Activated CD8-positive, alpha-beta memory T cell treated with anti-CD3 and anti-CD28 coated beads, Interleukin-2, amount 50 U/mL, for 24 hours (primary cell): ENCODE measurements at regions not wholly inside any gene's neighbourhood (a gene's known extent, or its start where the extent isn't known, plus 50 kb on each side); places are given as distances from the start of the nearest gene placed in this dataset.
"Not testable (repeated sequence)": the region's sequence is repeated elsewhere in the genome, so short reads cannot be mapped to it uniquely, and the experiment has no call there.

Experiments
- DNase-seq: peaks from one replicate; pipeline ENCODE4 v3.0.0-alpha.2; 2020; ENCODE audit errors: extremely low read depth

- no peak for DNase-seq
Observed at GRCh38 chr1:184854496-184855140, 100.0 kb upstream of the EDEM3 start.

- no peak for DNase-seq
Observed at GRCh38 chr1:184854036-184854435, 99.4 kb upstream of the EDEM3 start.

DNA sequence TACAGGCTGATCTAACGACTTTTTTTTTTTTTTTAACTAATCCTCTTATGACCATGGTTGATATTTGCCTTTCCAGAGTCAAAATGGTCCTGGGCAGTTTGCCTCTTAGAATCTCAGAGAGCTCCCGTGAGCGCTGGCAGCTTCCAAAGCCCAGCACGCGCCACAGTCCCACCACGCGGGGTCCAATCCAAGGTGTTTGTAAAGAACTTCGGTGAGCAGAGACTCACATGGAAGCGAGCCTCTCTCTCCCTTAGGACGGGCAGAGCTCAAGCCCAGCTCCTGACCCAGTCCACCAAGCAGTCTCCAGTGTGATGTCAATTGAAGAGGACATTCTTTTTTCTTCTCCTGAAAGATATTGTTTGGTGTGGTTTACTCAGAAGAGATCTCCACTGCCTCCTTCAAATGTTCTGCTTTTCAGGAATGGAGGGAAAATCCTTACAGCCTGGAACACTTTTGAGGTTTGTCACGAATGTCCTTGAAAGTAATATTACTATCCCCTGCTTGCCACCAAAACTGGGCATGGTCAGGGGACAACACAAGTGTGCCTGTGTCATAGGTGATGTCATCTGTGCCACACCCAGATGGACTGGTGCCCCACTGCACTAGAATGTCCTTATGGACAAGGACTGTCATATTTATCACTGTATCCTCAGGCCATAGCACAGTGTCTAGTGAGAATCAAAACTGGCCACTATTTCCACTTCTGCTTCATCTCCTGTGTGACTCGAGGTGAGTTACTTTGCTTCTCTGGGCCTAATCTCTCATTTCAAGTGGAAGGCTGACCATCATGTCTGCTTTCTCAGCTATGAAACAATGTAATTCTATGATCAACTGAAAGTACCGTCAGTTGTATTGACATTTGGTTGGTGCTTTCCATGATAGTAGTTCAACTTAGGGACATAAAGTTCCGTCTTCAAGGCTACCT lies 97.4 kb upstream of the EDEM3 start:
- DNase-seq, result no peak

GRCh38 chr1:184843732-184844495 lies 89.3 kb upstream of the EDEM3 start:
- DNase-seq, result peak; percentile 18

GRCh38 chr1:184840596-184840995 lies 85.9 kb upstream of the EDEM3 start:
- no peak for DNase-seq

DNA sequence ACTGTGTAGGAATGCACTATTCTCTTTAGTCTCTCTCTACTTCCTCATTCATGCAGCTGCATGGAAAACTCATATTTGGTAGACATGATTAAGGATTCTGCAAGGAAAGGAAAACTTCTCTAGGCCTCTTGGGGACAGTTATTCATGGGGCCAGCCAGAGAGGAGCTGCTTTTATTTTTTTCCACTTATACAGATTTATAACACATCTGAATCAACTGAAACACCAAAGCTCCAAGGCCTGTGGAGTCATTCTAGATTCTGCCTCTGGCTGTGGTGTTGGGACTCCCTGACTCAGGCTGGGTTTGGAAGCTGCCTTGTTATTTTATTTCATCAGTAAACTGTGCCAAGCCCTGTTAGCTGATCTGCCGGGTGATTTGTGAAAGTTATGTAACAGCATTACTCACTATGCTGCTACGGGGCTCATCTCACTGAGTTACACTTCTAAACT lies 83.9 kb upstream of the EDEM3 start:
- no peak for DNase-seq

GRCh38 chr1:184836934-184837895 lies 82.6 kb upstream of the EDEM3 start:
- DNase-seq, result no peak

DNA sequence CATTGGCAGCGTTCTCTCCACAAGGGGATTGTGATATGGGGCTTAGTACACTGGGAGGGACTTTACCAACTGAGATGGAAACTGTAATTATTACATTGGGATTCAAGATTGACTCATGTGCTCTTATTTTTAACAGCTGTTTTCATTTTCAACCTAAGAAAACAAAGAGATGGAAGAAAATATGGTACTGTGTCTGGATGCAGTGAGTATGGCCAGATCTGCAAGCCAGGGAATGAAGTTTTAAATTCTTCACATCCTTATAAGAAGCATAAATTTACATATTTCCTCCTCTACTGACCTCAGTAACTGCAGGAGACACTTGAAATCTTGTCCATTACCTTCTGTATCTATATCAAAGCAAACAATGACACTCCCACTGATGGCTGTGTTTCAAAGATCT lies 81.5 kb upstream of the EDEM3 start:
- DNase-seq, result no peak

DNA sequence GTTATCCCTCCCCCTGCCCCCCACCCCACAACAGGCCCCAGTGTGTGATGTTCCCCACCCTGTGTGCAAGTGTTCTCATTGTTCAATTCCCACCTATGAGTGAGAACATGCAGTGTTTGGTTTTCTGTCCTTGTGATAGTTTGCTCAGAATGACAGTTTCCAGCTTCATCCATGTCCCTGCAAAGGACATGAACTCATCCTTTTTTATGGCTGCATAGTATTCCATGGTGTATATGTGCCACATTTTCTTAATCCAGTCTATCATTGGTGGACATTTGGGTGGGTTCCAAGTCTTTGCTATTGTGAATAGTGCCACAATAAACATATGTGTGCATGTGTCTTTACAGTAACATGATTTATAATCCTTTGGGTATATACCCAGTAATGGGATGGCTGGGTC lies 79.3 kb upstream of the EDEM3 start:
- DNase-seq, result not testable (repeated sequence)

- DNase-seq, result no peak
Observed at GRCh38 chr1:184832517-184832916, 77.9 kb upstream of the EDEM3 start.

GRCh38 chr1:184829496-184829895 lies 74.8 kb upstream of the EDEM3 start:
- not testable (repeated sequence) for DNase-seq

GRCh38 chr1:184828369-184828717 lies 73.7 kb upstream of the EDEM3 start:
- DNase-seq, result no peak

GRCh38 chr1:184827600-184828368 lies 73.1 kb upstream of the EDEM3 start:
- DNase-seq, result no peak

- DNase-seq, result no peak
Observed at GRCh38 chr1:184826001-184826400, 71.3 kb upstream of the EDEM3 start.

DNA sequence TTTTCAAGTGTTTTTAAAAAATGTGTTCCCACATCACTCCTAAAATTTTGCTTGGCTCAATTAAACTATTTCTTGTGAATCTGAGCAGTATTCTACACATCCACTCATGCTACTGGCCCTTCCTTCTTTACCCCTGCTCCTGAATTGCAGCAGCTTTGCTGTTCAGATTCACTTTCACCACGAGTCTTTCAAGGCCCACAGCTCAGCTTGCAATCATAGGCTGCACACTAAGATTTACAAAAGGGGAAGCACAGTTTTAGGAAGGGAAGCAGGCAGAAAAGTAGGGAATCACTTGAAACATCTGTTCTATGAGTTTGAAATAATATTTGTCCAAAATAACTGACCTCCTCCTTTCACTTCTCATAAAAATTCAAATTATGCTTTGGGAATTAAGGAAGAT lies 70.9 kb upstream of the EDEM3 start:
- DNase-seq, result no peak

GRCh38 chr1:184824691-184825323 lies 70.1 kb upstream of the EDEM3 start:
- DNase-seq, result no peak

GRCh38 chr1:184823080-184823479 lies 68.4 kb upstream of the EDEM3 start:
- no peak for DNase-seq

GRCh38 chr1:184822267-184822666 lies 67.6 kb upstream of the EDEM3 start:
- no peak for DNase-seq

GRCh38 chr1:184821658-184822057 lies 67.0 kb upstream of the EDEM3 start:
- no peak for DNase-seq

GRCh38 chr1:184820956-184821355 lies 66.3 kb upstream of the EDEM3 start:
- DNase-seq, result no peak
